ENCODE measurements at regions not wholly inside any gene's neighbourhood (a gene's known extent, or its start where the extent isn't known, plus 50 kb on each side); places are given as distances from the start of the nearest gene placed in this dataset.
"Not testable (repeated sequence)": the region's sequence is repeated elsewhere in the genome, so short reads cannot be mapped to it uniquely, and the experiment has no call there.

GRCh38 chr22:33154967-33155366 lies 96.8 kb upstream of the SYN3 start:
- TF ChIP-seq MAX, CTCF (IDR thresholded peaks at IDR 0.05; ENCODE audit: low read depth, low read length): not testable (repeated sequence)

Data from NB4 (cell line).